DND-41 (cell line): ENCODE measurements at regions not wholly inside any gene's neighbourhood (a gene's known extent, or its start where the extent isn't known, plus 50 kb on each side); places are given as distances from the start of the nearest gene placed in this dataset.

Experiments
- ATAC-seq: fragments of 200-7000 bp; cut with Tn5 transposase; 3 replicates; pipeline ENCODE4 v1.9.1; 2021; ENCODE audit warnings: low read depth; ENCODE audit not compliant: insufficient read depth
- DNase-seq: peaks from one replicate; pipeline ENCODE4 v3.0.0-alpha.2; 2020
- H2AFZ ChIP-seq: 2 replicates; pipeline ENCODE4 v1.6.0; 2012; ENCODE audit warnings: low read depth, low read length
- H3K27ac ChIP-seq: 2 replicates; pipeline ENCODE4 v1.5.1; 2012; ENCODE audit warnings: low read length, inconsistent platforms
- H3K27me3 ChIP-seq: fragments of 200-600 bp; sonication (generic); 2 replicates; pipeline ENCODE4 v1.6.0; 2012; ENCODE audit warnings: low read length, mild to moderate bottlenecking, inconsistent platforms; ENCODE audit not compliant: insufficient read depth, poor library complexity
- H3K36me3 ChIP-seq: 2 replicates; pipeline ENCODE4 v1.5.1; 2012; ENCODE audit warnings: low read length, inconsistent platforms; ENCODE audit not compliant: insufficient read depth
- H3K4me1 ChIP-seq: 2 replicates; pipeline ENCODE4 v1.5.1; 2012; ENCODE audit warnings: mild to moderate bottlenecking, low read length; ENCODE audit not compliant: insufficient read depth
- H3K4me2 ChIP-seq: 2 replicates; pipeline ENCODE4 v1.6.0; 2012; ENCODE audit warnings: mild to moderate bottlenecking, moderate library complexity, low read length, inconsistent platforms; ENCODE audit not compliant: insufficient read depth
- H3K4me3 ChIP-seq, 2 experiments: fragments of 200-600 bp in 1 of 2; shearing (Covaris generic) in 1 of 2; 2 replicates each; pipeline ENCODE4 v1.5.1; 2012 to 2016; ENCODE audit warnings: inconsistent platforms in 2 of 2, low read length in 2 of 2, mild to moderate bottlenecking in 2 of 2, low read depth in 1 of 2, moderate library complexity in 1 of 2
- H3K79me2 ChIP-seq: 2 replicates; pipeline ENCODE4 v1.6.0; 2012; ENCODE audit warnings: low read length, inconsistent platforms; ENCODE audit not compliant: insufficient read depth
- H3K9ac ChIP-seq: 2 replicates; pipeline ENCODE4 v1.6.0; 2012; ENCODE audit warnings: low read depth, mild to moderate bottlenecking, inconsistent platforms, low read length, moderate library complexity
- H3K9me3 ChIP-seq: 2 replicates; pipeline ENCODE4 v1.5.1; 2012; ENCODE audit warnings: low read length, moderate library complexity, mild to moderate bottlenecking, inconsistent platforms; ENCODE audit not compliant: insufficient read depth, severe bottlenecking
- H4K20me1 ChIP-seq: 2 replicates; pipeline ENCODE4 v1.6.0; 2012; ENCODE audit warnings: low read length; ENCODE audit not compliant: insufficient read depth
- EZH2 ChIP-seq: IDR thresholded peaks from 3 replicates; pipeline ENCODE4 v1.6.1; 2012; ENCODE audit warnings: borderline replicate concordance, low read depth, mild to moderate bottlenecking, moderate library complexity, low read length, inconsistent platforms; ENCODE audit not compliant: severe bottlenecking
- TF ChIP-seq, protein P1 (sequence below): IDR thresholded peaks from 2 replicates; pipeline ENCODE4 v1.5.1; 2012; ENCODE audit warnings: borderline replicate concordance, low read length, moderate library complexity, mild to moderate bottlenecking; ENCODE audit not compliant: poor library complexity, severe bottlenecking; ENCODE audit errors: extremely low read depth

DNA sequence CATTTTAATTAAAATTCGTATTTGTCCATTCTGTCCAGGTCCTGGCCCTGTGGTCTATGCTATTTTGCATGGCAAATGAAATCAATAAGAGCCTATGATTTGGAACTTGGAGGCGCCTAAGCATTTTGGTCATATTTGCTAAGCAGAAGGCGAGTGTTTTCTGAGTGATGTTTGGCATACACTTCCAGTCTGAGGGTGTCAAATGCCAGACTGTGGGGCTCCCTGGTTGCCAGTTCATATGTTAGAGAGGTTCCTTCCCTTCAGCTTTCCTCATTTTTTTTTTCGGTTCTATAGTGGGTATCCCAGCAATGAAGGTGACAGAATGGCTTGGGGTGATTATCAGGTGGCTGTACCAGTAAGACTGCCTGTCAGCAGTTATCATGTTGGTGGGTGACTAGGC, 1007.8 kb upstream of the WWC1 start:
- no peak overlapping the region for H3K4me3 ChIP-seq
- no peak for TF ChIP-seq EZH2
- TF ChIP-seq, protein P1, sequence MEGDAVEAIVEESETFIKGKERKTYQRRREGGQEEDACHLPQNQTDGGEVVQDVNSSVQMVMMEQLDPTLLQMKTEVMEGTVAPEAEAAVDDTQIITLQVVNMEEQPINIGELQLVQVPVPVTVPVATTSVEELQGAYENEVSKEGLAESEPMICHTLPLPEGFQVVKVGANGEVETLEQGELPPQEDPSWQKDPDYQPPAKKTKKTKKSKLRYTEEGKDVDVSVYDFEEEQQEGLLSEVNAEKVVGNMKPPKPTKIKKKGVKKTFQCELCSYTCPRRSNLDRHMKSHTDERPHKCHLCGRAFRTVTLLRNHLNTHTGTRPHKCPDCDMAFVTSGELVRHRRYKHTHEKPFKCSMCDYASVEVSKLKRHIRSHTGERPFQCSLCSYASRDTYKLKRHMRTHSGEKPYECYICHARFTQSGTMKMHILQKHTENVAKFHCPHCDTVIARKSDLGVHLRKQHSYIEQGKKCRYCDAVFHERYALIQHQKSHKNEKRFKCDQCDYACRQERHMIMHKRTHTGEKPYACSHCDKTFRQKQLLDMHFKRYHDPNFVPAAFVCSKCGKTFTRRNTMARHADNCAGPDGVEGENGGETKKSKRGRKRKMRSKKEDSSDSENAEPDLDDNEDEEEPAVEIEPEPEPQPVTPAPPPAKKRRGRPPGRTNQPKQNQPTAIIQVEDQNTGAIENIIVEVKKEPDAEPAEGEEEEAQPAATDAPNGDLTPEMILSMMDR = no peak
- no peaks in the 10 kb centered on the region for H4K20me1 ChIP-seq
- no peaks in the 10 kb centered on the region for H3K79me2 ChIP-seq
- ATAC-seq (no peak), DNase-seq (no peak)
- no peak overlapping the region for H3K4me2 ChIP-seq
- no peak overlapping the region for H3K27ac ChIP-seq
- H3K4me1 ChIP-seq = no peaks in the 10 kb centered on the region
- no peaks in the 10 kb centered on the region for H3K36me3 ChIP-seq
- H3K9me3 ChIP-seq = no peaks in the 10 kb centered on the region
- H2AFZ ChIP-seq = no peak overlapping the region
- no peaks in the 10 kb centered on the region for H3K27me3 ChIP-seq
- no peak overlapping the region for H3K9ac ChIP-seq

DNA sequence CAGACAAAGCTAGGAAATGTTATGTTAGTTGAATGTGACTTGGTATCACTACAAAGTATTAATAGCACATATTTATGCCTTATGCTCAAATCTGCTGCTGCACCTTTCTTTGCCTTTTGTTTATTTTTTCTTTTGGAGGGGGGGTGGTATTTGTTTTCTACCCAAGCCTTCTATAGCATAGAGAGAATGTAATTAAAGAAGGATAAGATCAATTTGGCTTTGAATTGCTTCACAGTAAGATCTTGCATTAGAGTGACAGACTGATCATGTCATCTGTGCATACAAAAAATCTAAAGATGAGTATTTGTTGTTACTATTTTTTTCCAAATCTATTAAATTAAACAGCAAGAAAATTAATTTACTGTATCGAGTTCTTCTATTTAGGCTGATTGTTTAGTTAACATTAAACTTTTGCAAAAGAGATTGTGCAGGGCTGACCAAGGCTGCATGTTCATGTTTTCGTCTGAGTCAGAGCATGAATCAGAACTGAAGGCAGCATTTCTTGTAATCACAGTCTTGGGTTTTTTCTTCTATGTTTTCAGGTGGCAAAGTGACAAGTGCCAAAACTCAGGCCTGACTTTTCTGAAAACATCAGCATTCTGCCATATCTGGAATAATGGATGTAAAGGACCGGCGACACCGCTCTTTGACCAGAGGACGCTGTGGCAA, 1007.1 kb upstream of the WWC1 start:
- Histone ChIP-seq H3K27ac (no peak overlapping the region), H3K9ac (no peak overlapping the region), H3K79me2 (no peaks in the 10 kb centered on the region), H2AFZ (no peak overlapping the region), H3K4me1 (no peaks in the 10 kb centered on the region), H3K27me3 (no peaks in the 10 kb centered on the region), H3K4me2 (no peak overlapping the region), H3K9me3 (no peaks in the 10 kb centered on the region), H4K20me1 (no peaks in the 10 kb centered on the region), H3K4me3 (no peak overlapping the region), H3K36me3 (no peaks in the 10 kb centered on the region)
- DNase-seq = no peak
- no peak for ATAC-seq
- TF ChIP-seq, protein P1 = no peak
- no peak for TF ChIP-seq EZH2

DNA sequence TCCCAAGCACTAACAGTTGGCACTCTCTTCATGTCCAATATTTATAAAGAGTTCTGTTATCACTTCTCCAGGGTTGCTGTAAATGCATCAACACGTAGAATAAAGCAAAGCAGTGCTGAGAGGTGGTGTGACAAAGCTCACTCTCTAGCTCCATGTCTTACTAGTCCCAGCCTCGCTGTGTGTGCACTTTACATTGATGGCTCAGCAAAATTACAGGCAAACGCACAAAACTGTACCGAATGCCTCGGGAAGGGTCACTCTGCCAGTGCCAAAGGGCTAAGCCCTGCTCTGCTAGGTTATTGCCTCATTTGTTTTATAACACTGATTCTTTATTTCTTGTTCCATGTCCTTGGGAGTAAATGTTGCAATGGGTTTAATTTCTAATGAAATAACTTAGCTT, 1005.9 kb upstream of the WWC1 start:
- no peaks in the 10 kb centered on the region for H3K36me3 ChIP-seq
- no peaks in the 10 kb centered on the region for H3K9me3 ChIP-seq
- H3K9ac ChIP-seq = no peak overlapping the region
- H3K4me3 ChIP-seq = no peak overlapping the region
- no peak for TF ChIP-seq EZH2
- TF ChIP-seq, protein P1 = no peak
- H3K27ac ChIP-seq = no peak overlapping the region
- no peaks in the 10 kb centered on the region for H3K4me1 ChIP-seq
- H3K79me2 ChIP-seq = no peaks in the 10 kb centered on the region
- DNase-seq = no peak
- H4K20me1 ChIP-seq = no peaks in the 10 kb centered on the region
- H2AFZ ChIP-seq = no peak overlapping the region
- ATAC-seq = no peak
- no peak overlapping the region for H3K4me2 ChIP-seq
- H3K27me3 ChIP-seq = no peaks in the 10 kb centered on the region
